Left colon (tissue), 2 donors: ENCODE measurements at regions not wholly inside any gene's neighbourhood (a gene's known extent, or its start where the extent isn't known, plus 50 kb on each side); places are given as distances from the start of the nearest gene placed in this dataset.

Experiments
- ATAC-seq: fragments of 200-7000 bp; cut with Tn5 transposase; one replicate; pipeline ENCODE4 v1.9.1; 2020; ENCODE audit warnings: mild to moderate bottlenecking, moderate library complexity
- DNase-seq, 2 donors: peaks; one replicate each; pipeline ENCODE4 v3.0.0-alpha.2; 2020
- intact Hi-C, 2 donors: fragments of 100-400 bp; cut with DNase I in 1 of 2; cut with micrococcal nuclease in 1 of 2; formaldehyde crosslinking; loops; one replicate each; pipeline versions ENCODE4 v1.11.2 to v1.14.0; 2022; cut with DNase I, micrococcal nuclease
- donor health status: DM: no; HTN: no; CAD: no.
- donor health status: DM: yes; HTN: yes; CAD: no.

- no peak for DNase-seq
- ATAC-seq = no peak
- intact Hi-C loops = no loop called here
Observed at GRCh38 chr6:4187480-4187879, 52.1 kb upstream of the ECI2 start.

- intact Hi-C loops = no loop called here
- no peak for DNase-seq
Observed at GRCh38 chr6:4186385-4186784, 51.0 kb upstream of the ECI2 start.

DNA sequence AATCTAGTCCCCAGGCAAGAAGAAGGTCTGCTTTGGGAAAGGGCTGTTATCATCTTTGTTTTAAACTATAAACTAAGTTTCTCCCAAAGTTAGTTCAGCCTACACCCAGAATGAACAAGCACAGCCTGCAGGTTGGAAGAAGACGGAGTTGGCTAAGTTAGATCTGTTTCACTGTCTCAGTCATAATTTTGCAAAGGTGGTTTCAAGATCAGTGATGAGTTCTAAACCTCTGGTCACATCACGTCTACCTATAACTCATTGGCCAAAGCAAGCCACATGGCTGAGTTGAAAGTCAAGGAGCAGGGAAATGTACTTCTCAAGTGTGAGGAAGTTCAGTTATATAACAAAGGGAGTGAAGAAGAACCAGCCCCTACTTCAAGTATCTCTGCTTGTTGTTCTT is 50.5 kb upstream of the ECI2 start:
- intact Hi-C loops = no loop called here
- DNase-seq (no peak), ATAC-seq (no peak)

More at GRCh38 chr6:4186385-4186784, 51.0 kb upstream of the ECI2 start:
- ATAC-seq = no peak

- ATAC-seq = no peak
- intact Hi-C loops = no loop called here
- no peak for DNase-seq
Observed at GRCh38 chr6:4185419-4185818, 50.0 kb upstream of the ECI2 start.
